OCI-LY7 (cell line): ENCODE measurements at regions not wholly inside any gene's neighbourhood (a gene's known extent, or its start where the extent isn't known, plus 50 kb on each side); places are given as distances from the start of the nearest gene placed in this dataset.

Experiments used
- BruUV-seq: library from RNA; stranded (reverse); fragments of 400-500 nt; replicated peaks from 2 replicates; lab custom pipeline; 2021; lab: Mats Ljungman, UMichigan
- CTCF ChIA-PET: fragments of 300-600 bp; sonication (Branson Sonifier 250); formaldehyde crosslinking; loops from one replicate; lab custom pipeline; 2022; ENCODE audit warnings: antibody characterized with exemption; ENCODE audit not compliant: unreplicated experiment; lab: Charles Lee
- POLR2A ChIA-PET: fragments of 300-600 bp; sonication (Branson Sonifier 250); formaldehyde crosslinking; loops from one replicate; lab custom pipeline; 2022; ENCODE audit warnings: antibody characterized with exemption; lab: Charles Lee
- DNase-seq: peaks from one replicate; pipeline ENCODE4 v3.0.0-alpha.2; 2015; ENCODE audit warnings: low spot score
- H2AFZ ChIP-seq: fragments of 200-600 bp; sonication (generic), shearing (Covaris generic); 2 replicates; pipeline ENCODE4 v1.6.1; 2014; ENCODE audit warnings: mild to moderate bottlenecking, antibody characterized with exemption, low read length, moderate library complexity
- H3K27ac ChIP-seq: fragments of 200-600 bp; sonication (generic); 2 replicates; pipeline ENCODE4 v1.5.1; 2014; ENCODE audit warnings: mixed run types, low read depth, mild to moderate bottlenecking, moderate library complexity, low read length, inconsistent platforms; ENCODE audit not compliant: poor library complexity, severe bottlenecking
- H3K36me3 ChIP-seq: fragments of 200-600 bp; sonication (generic); 2 replicates; pipeline ENCODE4 v1.6.1; 2014; ENCODE audit warnings: mild to moderate bottlenecking, antibody characterized with exemption, low read length, moderate library complexity, mixed read lengths; ENCODE audit not compliant: insufficient read depth
- H3K4me1 ChIP-seq: fragments of 200-600 bp; sonication (generic); 2 replicates; pipeline ENCODE4 v1.5.1; 2014; ENCODE audit warnings: mild to moderate bottlenecking, low read length; ENCODE audit not compliant: insufficient read depth, poor library complexity, severe bottlenecking
- H3K4me2 ChIP-seq: fragments of 200-600 bp; sonication (generic); 2 replicates; pipeline ENCODE4 v1.6.1; 2014; ENCODE audit warnings: mild to moderate bottlenecking, low read length
- H3K4me3 ChIP-seq: fragments of 200-600 bp; sonication (generic); 2 replicates; pipeline ENCODE4 v1.5.1; 2014; ENCODE audit warnings: mild to moderate bottlenecking, low read depth, low read length; ENCODE audit not compliant: poor library complexity, severe bottlenecking
- H3K79me2 ChIP-seq: fragments of 200-600 bp; sonication (generic); 2 replicates; pipeline ENCODE4 v1.6.1; 2016; ENCODE audit warnings: low read depth, mild to moderate bottlenecking, low read length, moderate library complexity, mixed read lengths; ENCODE audit not compliant: insufficient read depth
- H3K9me2 ChIP-seq: fragments of 200-600 bp; sonication (generic); 2 replicates; pipeline ENCODE4 v1.6.1; 2016; ENCODE audit warnings: mild to moderate bottlenecking, low read length, mixed read lengths; ENCODE audit not compliant: insufficient read depth
- H3K9me3 ChIP-seq: fragments of 200-600 bp; sonication (generic); 2 replicates; pipeline ENCODE4 v1.6.1; 2014; ENCODE audit warnings: mild to moderate bottlenecking, mixed run types, low read length, mixed read lengths
- H4K20me1 ChIP-seq: fragments of 200-600 bp; sonication (generic); 2 replicates; pipeline ENCODE4 v1.6.1; 2014; ENCODE audit warnings: mild to moderate bottlenecking, antibody characterized with exemption, low read length, moderate library complexity, mixed read lengths; ENCODE audit not compliant: insufficient read depth
- EZH2phosphoT487 ChIP-seq: fragments of 200-600 bp; sonication (generic); IDR thresholded peaks from 2 replicates; pipeline ENCODE4 v1.6.1; 2018; ENCODE audit warnings: low read depth, borderline replicate concordance, mild to moderate bottlenecking, mixed run types, antibody characterized with exemption, low read length, moderate library complexity, mixed read lengths
- intact Hi-C: fragments of 100-400 bp; cut with micrococcal nuclease; formaldehyde crosslinking; loops from one replicate; pipeline ENCODE4 v1.10.0; 2022; ENCODE audit not compliant: unreplicated experiment
- TF ChIP-seq, protein P1 (sequence below): fragments of 200-600 bp; sonication (generic); conservative IDR thresholded peaks from 2 replicates; pipeline ENCODE4 v1.5.1; 2014; ENCODE audit warnings: mild to moderate bottlenecking, antibody characterized with exemption, low read length, moderate library complexity, mixed read lengths

DNA sequence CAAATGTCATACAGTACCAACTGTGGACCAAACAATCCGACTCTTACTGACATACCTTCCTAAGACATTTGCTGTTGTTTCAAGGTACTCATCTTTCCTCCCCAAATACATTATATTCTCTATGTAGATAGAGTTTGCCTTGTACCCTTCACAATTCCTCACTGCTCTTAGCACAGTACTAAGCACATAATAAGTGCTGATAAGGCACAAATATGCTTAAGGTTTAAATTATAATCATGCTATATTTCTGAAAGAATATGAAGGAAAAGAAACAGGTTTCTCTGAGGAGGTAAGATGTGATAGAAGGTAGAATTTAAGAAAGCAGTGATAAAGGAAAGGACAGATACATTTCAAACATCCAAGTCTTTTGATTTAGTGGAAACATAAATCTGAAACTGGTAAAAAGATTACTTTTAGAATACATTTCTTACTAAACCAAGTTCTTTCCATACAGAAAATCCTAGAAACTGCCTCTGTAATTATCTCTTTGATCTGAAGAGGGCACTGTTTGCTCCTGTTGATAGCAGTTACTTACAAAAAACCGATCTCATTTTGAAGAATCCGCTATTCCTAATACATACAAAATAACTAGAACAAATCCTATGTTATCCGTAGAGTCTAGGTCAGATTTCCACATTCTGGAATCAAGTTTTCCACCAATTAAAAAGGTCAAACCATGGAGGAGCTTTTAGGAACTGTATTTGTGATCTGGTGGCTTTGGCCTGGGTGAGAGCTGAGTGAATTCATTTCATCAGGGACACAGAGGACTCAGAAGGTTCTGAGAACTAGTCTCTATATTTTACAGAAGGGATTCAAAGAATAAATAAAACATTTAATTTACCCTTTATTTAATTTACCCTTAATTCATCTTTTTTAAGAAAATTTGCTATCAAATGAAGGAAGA lies 311.9 kb downstream of the DAD1 start:
- Histone ChIP-seq H3K4me1 (peaks cover 24% of the 10 kb centered on the region), H3K79me2 (no peaks in the 10 kb centered on the region), H3K27ac (no peak overlapping the region), H3K4me3 (no peak overlapping the region), H3K36me3 (no peaks in the 10 kb centered on the region), H3K9me2 (no peaks in the 10 kb centered on the region), H3K4me2 (no peak overlapping the region), H4K20me1 (no peaks in the 10 kb centered on the region), H2AFZ (peak overlapping the region; percentile 7; the same call in 1 of the 2 replicates), H3K9me3 (no peaks in the 10 kb centered on the region)
- no TSS peak for BruUV-seq
- peak; percentile 46 for DNase-seq
- intact Hi-C loops = no loop called here
- POLR2A ChIA-PET = no interaction called here
- CTCF ChIA-PET = no interaction called here
- TF ChIP-seq, protein P1, sequence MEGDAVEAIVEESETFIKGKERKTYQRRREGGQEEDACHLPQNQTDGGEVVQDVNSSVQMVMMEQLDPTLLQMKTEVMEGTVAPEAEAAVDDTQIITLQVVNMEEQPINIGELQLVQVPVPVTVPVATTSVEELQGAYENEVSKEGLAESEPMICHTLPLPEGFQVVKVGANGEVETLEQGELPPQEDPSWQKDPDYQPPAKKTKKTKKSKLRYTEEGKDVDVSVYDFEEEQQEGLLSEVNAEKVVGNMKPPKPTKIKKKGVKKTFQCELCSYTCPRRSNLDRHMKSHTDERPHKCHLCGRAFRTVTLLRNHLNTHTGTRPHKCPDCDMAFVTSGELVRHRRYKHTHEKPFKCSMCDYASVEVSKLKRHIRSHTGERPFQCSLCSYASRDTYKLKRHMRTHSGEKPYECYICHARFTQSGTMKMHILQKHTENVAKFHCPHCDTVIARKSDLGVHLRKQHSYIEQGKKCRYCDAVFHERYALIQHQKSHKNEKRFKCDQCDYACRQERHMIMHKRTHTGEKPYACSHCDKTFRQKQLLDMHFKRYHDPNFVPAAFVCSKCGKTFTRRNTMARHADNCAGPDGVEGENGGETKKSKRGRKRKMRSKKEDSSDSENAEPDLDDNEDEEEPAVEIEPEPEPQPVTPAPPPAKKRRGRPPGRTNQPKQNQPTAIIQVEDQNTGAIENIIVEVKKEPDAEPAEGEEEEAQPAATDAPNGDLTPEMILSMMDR = peak; percentile 98
- TF ChIP-seq EZH2phosphoT487 = no peak

DNA sequence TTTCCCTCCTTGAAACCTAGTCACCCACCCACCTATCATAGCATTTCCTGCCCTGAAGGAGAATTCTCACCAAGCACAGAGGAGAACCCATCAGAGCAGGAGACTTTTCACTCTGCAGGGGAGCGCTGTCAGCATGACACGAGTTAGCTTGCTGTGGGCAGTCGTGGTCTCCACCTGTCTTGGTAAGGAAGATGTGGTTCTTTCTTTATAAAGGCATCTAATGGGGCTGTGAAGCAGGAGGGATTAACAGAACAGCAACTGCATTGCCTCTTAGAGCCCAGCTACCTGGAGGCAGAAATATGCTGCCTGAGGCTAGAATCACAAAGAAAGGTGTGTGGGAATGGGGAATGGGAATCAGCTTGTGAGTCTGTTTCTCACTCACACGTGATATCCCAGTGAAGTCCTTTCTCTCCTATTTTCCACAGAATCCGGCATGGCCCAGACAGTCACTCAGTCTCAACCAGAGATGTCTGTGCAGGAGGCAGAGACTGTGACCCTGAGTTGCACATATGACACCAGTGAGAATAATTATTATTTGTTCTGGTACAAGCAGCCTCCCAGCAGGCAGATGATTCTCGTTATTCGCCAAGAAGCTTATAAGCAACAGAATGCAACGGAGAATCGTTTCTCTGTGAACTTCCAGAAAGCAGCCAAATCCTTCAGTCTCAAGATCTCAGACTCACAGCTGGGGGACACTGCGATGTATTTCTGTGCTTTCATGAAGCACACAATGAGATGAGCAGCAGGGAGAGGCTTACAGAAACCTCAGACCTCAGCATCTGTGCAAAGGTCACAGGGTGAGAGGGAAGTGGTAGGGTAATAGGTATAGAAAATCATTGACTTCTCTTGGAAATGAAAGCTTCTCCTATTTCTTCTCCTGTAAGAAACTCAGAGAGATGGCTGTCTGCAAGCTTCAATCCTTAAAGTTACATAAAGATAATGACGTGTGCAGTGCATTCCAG lies 316.9 kb downstream of the DAD1 start:
- Histone ChIP-seq H3K36me3 (no peaks in the 10 kb centered on the region), H4K20me1 (no peaks in the 10 kb centered on the region), H3K9me2 (no peaks in the 10 kb centered on the region), H3K79me2 (no peaks in the 10 kb centered on the region), H3K4me1 (no peaks in the 10 kb centered on the region), H3K4me3 (no peak overlapping the region), H3K9me3 (no peaks in the 10 kb centered on the region), H3K4me2 (no peak overlapping the region), H2AFZ (no peak overlapping the region), H3K27ac (no peak overlapping the region)
- intact Hi-C loops = no loop called here
- DNase-seq = no peak
- ChIA-PET CTCF (interaction anchor here (1.1 kb wide), 1 partner anchor 113 kb away, joined by 3 read pairs; no protein-coding TSS in a partner anchor), POLR2A (interaction anchor here (0.8 kb wide), 1 partner anchor 33 kb away, joined by 3 read pairs; no protein-coding TSS in a partner anchor)
- no peak for TF ChIP-seq EZH2phosphoT487
- TF ChIP-seq, protein P1 = no peak
- BruUV-seq = no TSS peak
